GM12874 (cell line): ENCODE measurements at regions not wholly inside any gene's neighbourhood (a gene's known extent, or its start where the extent isn't known, plus 50 kb on each side); places are given as distances from the start of the nearest gene placed in this dataset.

Source experiments
- TF ChIP-seq, protein P1 (sequence below): IDR thresholded peaks from 2 replicates; pipeline ENCODE4 v1.5.1; 2011; ENCODE audit warnings: low read depth, mild to moderate bottlenecking, control low read depth, low read length, moderate library complexity; ENCODE audit not compliant: insufficient read depth

DNA sequence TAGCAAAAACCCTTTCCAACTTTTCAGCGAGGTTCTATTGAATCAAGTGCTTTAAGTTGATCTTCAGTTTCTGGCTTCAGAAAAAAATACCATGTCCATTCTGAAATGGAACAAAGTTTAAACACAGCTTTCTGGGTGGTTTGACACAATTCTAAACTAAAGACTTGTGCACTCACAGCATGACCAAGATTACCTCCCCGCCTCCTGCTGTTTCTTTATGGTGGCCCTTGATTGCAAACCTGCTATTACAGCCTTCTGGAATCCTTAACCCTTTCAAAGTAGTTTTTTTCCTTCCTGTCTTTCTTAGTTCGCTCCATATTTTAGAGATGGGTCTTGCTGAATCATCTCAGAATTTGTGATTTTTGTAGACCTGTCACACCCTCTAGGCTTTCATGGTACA lies 135.9 kb upstream of the FBN2 start:
- TF ChIP-seq, protein P1, sequence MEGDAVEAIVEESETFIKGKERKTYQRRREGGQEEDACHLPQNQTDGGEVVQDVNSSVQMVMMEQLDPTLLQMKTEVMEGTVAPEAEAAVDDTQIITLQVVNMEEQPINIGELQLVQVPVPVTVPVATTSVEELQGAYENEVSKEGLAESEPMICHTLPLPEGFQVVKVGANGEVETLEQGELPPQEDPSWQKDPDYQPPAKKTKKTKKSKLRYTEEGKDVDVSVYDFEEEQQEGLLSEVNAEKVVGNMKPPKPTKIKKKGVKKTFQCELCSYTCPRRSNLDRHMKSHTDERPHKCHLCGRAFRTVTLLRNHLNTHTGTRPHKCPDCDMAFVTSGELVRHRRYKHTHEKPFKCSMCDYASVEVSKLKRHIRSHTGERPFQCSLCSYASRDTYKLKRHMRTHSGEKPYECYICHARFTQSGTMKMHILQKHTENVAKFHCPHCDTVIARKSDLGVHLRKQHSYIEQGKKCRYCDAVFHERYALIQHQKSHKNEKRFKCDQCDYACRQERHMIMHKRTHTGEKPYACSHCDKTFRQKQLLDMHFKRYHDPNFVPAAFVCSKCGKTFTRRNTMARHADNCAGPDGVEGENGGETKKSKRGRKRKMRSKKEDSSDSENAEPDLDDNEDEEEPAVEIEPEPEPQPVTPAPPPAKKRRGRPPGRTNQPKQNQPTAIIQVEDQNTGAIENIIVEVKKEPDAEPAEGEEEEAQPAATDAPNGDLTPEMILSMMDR, result no peak

DNA sequence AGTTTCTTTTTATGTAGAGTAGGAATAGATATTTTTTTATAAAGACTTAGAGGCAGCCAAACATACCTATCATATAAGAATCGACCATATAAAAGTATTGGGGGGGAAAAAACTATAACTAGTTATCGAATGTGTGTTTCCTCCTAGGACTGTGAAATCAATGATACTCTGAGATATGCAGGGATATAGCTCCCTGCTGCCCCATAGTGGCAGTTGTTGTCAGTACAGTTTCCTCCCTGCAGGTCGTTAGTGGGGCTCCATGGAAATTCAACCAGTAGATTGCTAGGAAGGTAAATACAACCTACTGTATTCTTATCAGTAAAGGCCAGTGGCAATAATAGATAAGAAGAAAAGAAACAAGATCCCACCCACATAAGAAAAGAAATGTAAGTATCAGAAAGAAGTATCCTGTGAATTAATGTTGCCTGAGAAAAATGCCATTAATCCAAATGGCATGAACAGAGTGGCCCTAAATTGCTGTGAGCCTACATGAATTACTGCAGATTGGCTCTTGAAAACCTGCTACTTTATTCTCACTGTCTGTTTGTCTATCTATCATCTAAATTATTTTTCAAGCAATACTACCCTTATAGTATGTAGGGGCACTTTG lies 136.9 kb upstream of the FBN2 start:
- TF ChIP-seq, protein P1, result peak; percentile 58; the same call in 1 of the 2 replicates

DNA sequence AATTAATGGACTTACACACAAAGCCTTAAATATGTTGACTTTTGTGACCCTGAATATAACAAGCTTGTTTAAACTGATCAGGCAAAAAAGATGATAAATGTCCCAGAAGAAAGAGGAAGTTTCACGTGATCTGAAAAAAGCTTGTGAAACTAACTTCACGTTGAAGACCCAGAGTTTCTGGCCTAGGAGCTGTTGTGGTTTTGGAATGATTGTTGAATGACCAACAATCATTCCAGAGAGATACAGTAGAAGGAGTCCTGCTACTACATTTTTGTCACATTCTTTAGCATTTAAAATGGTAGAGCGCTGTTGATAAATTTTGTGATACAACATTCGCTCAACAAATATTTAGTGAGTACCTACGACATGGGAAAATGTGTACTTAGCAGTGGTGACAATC lies 143.1 kb upstream of the FBN2 start:
- TF ChIP-seq, protein P1, result no peak

DNA sequence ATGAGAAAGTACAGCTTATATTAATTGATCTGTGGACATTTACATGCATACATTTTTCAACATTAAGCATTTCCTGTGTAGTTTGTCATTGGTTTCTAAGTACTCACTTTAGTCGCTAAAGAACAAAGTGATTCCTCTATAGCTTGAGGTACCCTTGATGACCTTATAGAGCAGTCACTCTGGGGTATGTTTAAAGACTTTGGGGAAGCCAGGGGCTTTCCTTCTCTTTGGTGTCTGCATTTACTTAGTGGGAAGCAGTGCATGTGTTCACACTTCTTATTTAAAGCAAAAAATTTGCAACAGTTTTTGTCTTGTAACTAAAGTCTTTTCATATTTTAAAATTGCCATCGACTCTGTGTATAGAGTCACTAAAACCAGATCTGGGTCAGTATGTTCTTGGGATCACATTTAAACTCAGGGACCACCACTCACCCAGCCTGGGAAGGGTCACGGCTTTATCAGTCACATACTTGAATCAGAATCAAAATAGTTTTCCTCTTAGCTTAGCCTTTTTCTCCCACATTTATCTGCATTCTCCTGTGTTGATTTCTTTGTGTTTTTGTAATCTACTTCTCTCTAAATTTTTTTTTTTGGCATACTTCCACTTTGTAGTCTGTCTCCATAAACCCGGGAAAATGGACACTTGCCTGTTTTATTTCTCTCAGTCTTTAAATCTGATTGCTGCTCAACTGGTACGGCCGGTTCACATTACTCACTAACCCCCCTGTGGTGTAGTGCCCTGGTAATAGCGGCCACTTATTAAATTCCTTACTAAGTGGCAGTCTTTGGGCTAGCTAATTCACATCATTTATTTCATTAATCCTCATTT lies 143.9 kb upstream of the FBN2 start:
- TF ChIP-seq, protein P1, result no peak

DNA sequence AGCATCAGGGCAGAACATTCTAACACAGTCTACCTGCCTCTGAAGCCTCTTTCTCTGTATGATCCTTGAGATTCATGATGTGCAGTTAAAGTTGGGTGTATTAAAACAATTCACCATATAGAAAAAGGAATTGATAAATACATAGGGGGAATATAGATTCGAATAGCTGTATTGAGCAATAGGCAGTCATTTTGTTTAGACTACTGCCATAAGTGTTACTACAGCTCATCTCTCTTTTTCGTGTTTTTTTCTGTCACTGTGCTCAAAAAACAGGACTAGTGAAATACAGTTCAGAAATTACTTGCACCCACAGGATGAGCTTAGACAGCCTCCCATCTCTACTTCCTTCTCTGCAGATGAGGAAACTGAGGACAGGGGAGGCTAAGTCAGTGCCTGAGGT lies 144.6 kb upstream of the FBN2 start:
- TF ChIP-seq, protein P1, result no peak

DNA sequence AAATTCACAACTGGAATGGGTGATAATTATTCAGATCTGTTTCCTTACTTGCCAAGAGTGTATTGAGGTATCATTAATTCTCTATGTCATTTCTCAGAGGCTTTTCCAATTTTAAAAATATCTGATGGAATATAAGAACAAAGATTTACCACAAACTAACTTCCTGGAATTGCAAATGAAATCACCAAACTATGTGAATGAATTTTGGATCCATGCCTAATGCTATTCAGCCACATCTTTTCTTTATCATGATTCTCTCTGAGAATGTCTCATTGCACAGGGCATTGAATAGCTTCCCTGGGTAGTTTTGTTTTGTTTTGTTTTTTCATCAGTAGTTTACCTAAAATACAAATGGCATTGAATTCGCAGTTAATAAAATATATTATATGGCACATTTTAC lies 146.9 kb upstream of the FBN2 start:
- TF ChIP-seq, protein P1, result no peak

DNA sequence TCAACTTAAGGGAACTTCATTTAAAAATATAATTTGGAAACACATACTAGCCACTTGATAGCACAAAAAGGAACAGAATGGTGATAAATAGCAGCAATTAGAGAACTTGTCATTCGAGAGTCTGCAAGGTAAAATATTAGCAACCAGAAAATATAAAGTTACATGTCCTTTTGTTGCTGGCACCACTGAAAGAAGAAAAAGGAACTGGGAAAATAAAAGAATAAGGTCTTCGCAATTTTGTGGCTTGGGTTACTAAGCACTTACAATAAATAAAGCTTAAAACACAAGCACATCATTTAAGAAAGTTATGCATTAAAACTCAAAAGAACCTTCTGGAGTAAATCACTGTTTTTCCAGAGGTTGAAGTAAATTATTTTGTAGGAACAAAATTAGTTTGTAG lies 149.9 kb upstream of the FBN2 start:
- TF ChIP-seq, protein P1, result no peak
